Gastrocnemius medialis (tissue), 4 donors: ENCODE measurements at regions not wholly inside any gene's neighbourhood (a gene's known extent, or its start where the extent isn't known, plus 50 kb on each side); places are given as distances from the start of the nearest gene placed in this dataset.

Experiments used
- POLR2A ChIP-seq, 2 donors: fragments of 450-650 bp; IDR thresholded peaks; one replicate each; pipeline ENCODE4 v1.6.1; 2017; ENCODE audit warnings: antibody characterized with exemption in 2 of 2, mild to moderate bottlenecking in 2 of 2, moderate library complexity in 2 of 2
- TF ChIP-seq, protein P1 (sequence below), 5 experiments: fragments of 450-650 bp in 3 of 5; fragments of 200-600 bp in 2 of 5; sonication (generic) in 2 of 5; IDR thresholded peaks in 4 of 5; conservative IDR thresholded peaks in 1 of 5; 1 replicate in 4 of 5; 2 replicates in 1 of 5; pipeline ENCODE4 v1.5.1; 2016 to 2019; ENCODE audit warnings: antibody characterized with exemption in 5 of 5, mild to moderate bottlenecking in 3 of 5, moderate library complexity in 3 of 5

GRCh38 chr13:104483631-104484030, 1417.4 kb upstream of the SLC10A2 start:
- no peak for TF ChIP-seq POLR2A (IDR thresholded peaks at IDR 0.05)
- TF ChIP-seq, protein P1, sequence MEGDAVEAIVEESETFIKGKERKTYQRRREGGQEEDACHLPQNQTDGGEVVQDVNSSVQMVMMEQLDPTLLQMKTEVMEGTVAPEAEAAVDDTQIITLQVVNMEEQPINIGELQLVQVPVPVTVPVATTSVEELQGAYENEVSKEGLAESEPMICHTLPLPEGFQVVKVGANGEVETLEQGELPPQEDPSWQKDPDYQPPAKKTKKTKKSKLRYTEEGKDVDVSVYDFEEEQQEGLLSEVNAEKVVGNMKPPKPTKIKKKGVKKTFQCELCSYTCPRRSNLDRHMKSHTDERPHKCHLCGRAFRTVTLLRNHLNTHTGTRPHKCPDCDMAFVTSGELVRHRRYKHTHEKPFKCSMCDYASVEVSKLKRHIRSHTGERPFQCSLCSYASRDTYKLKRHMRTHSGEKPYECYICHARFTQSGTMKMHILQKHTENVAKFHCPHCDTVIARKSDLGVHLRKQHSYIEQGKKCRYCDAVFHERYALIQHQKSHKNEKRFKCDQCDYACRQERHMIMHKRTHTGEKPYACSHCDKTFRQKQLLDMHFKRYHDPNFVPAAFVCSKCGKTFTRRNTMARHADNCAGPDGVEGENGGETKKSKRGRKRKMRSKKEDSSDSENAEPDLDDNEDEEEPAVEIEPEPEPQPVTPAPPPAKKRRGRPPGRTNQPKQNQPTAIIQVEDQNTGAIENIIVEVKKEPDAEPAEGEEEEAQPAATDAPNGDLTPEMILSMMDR (IDR thresholded peaks at IDR 0.05 in 4 of 5, conservative IDR thresholded peaks at IDR 0.05 in 1 of 5), result no peak
